Right lobe of liver (tissue), 6 donors: ENCODE measurements at regions not wholly inside any gene's neighbourhood (a gene's known extent, or its start where the extent isn't known, plus 50 kb on each side); places are given as distances from the start of the nearest gene placed in this dataset.

ENCODE experiments used
- ATAC-seq, 4 donors: fragments of 200-7000 bp; cut with Tn5 transposase; one replicate each; pipeline ENCODE4 v1.9.1; 2020; ENCODE audit warnings: mild to moderate bottlenecking in 4 of 4, moderate library complexity in 4 of 4
- DNase-seq, 3 donors: peaks; one replicate each; pipeline ENCODE4 v3.0.0-alpha.2; 2020
- H3K27ac ChIP-seq, 3 donors: fragments of 200-600 bp; one replicate each; pipeline ENCODE4 v1.8.0; 2022
- H3K27me3 ChIP-seq, 2 donors: fragments of 200-600 bp; one replicate each; pipeline ENCODE4 v1.8.0; 2022
- H3K36me3 ChIP-seq, 4 donors: fragments of 200-600 bp; sonication (generic) in 1 of 4; one replicate each; pipeline versions ENCODE4 v1.5.1 to v1.8.0; 2017 to 2022; ENCODE audit warnings: control low read depth in 1 of 4
- H3K4me1 ChIP-seq, 4 donors: fragments of 200-600 bp; sonication (generic) in 1 of 4; one replicate each; pipeline versions ENCODE4 v1.5.1 to v1.8.0; 2017 to 2022; ENCODE audit warnings: control low read depth in 1 of 4
- H3K4me3 ChIP-seq, 3 donors: fragments of 200-600 bp; one replicate each; pipeline ENCODE4 v1.8.0; 2022
- H3K9me3 ChIP-seq, 4 donors: fragments of 200-600 bp; sonication (generic) in 1 of 4; one replicate each; pipeline versions ENCODE4 v1.5.1 to v1.8.0; 2017 to 2022; ENCODE audit warnings: control low read depth in 1 of 4
- CTCF ChIP-seq, 4 donors: fragments of 200-600 bp in 3 of 4; fragments of 450-650 bp in 1 of 4; IDR thresholded peaks; one replicate each; pipeline versions ENCODE4 v1.5.1 to v1.8.0; 2016 to 2022; ENCODE audit warnings: antibody characterized with exemption in 4 of 4, mild to moderate bottlenecking in 2 of 4
- POLR2A ChIP-seq: fragments of 450-650 bp; IDR thresholded peaks from one replicate; pipeline ENCODE4 v1.6.1; 2017; ENCODE audit warnings: antibody characterized with exemption, mild to moderate bottlenecking
- WGBS: methylation state at CpG from one replicate; pipeline ENCODE4 v1.1.6; 2018; ENCODE audit warnings: low coverage, low lambda C conversion rate; ENCODE audit not compliant: insufficient coverage; ENCODE audit errors: missing lambda C conversion rate; 5-methylcytosine and 5-hydroxymethylcytosine counted together
- intact Hi-C, 2 donors: fragments of 100-400 bp; cut with DNase I; formaldehyde crosslinking; loops; one replicate each; pipeline versions ENCODE4 v1.11.2 to v1.14.1; 2022
- donor health status: DM: no; HTN: yes; CAD: no.
- donor health status: DM: no; HTN: no; CAD: no.
- donor health status: DM: no; HTN: no; CAD: no.
- donor health status: DM: no; HTN: yes; CAD: no.
- donor health status: DM: no; HTN: yes; CAD: no.

GRCh38 chr6:25035512-25036435, 100.0 kb upstream of the RIPOR2 start:
- H3K4me3 ChIP-seq, result no peak overlapping the region
- no peaks in the 10 kb centered on the region for H3K36me3 ChIP-seq
- ATAC-seq (peak; percentile 61 to 78 (median 72)), DNase-seq (no peak)
- intact Hi-C loops, result no loop called here
- H3K27ac ChIP-seq, result peak overlapping the region; percentile 29 to 66 (median 44)
- TF ChIP-seq POLR2A, result no peak
- no peaks in the 10 kb centered on the region for H3K27me3 ChIP-seq
- WGBS, result 51% methylated on average over 11 of the region's 16 CpGs
- H3K9me3 ChIP-seq, result no peaks in the 10 kb centered on the region
- no peaks in the 10 kb centered on the region for H3K4me1 ChIP-seq

- Histone ChIP-seq H3K4me1 (no peaks in the 10 kb centered on the region), H3K9me3 (no peaks in the 10 kb centered on the region), H3K27me3 (no peaks in the 10 kb centered on the region), H3K27ac (no peak overlapping the region), H3K36me3 (no peaks in the 10 kb centered on the region), H3K4me3 (no peak overlapping the region)
- DNase-seq, result no peak
- TF ChIP-seq CTCF (IDR thresholded peaks at IDR 0.05) (no peak), POLR2A (no peak)
- 94% methylated on average over 3 of the region's 3 CpGs for WGBS
- intact Hi-C loops, result no loop called here
- ATAC-seq, result no peak
Measured at GRCh38 chr6:25036461-25036860, 100.7 kb upstream of the RIPOR2 start.

GRCh38 chr6:25038300-25038699, 102.5 kb upstream of the RIPOR2 start:
- DNase-seq, result no peak

GRCh38 chr6:25038999-25039398, 103.2 kb upstream of the RIPOR2 start:
- H3K36me3 ChIP-seq, result no peaks in the 10 kb centered on the region
- no peaks in the 10 kb centered on the region for H3K9me3 ChIP-seq
- ATAC-seq (no peak), DNase-seq (no peak)
- WGBS, result 40% methylated on average over 6 of the region's 6 CpGs
- no peaks in the 10 kb centered on the region for H3K4me1 ChIP-seq
- H3K27me3 ChIP-seq, result no peaks in the 10 kb centered on the region
- H3K4me3 ChIP-seq, result no peak overlapping the region
- H3K27ac ChIP-seq, result no peak overlapping the region
- intact Hi-C loops, result no loop called here
- TF ChIP-seq POLR2A, result no peak
- no peak for TF ChIP-seq CTCF (IDR thresholded peaks at IDR 0.05)

More at GRCh38 chr6:25038300-25038699, 102.5 kb upstream of the RIPOR2 start:
- TF ChIP-seq POLR2A (no peak), CTCF (IDR thresholded peaks at IDR 0.05) (no peak)
- no peaks in the 10 kb centered on the region for H3K4me1 ChIP-seq
- intact Hi-C loops, result no loop called here
- ATAC-seq, result no peak
- no peaks in the 10 kb centered on the region for H3K27me3 ChIP-seq
- H3K9me3 ChIP-seq, result no peaks in the 10 kb centered on the region
- H3K36me3 ChIP-seq, result no peaks in the 10 kb centered on the region
- H3K27ac ChIP-seq, result no peak overlapping the region
- no peak overlapping the region for H3K4me3 ChIP-seq

- intact Hi-C loops, result no loop called here
- H3K4me3 ChIP-seq, result peak overlapping the region in 1 of 3 donors; percentile 7
- TF ChIP-seq CTCF (IDR thresholded peaks at IDR 0.05), result no peak
- no peak for TF ChIP-seq POLR2A
- no peaks in the 10 kb centered on the region for H3K27me3 ChIP-seq
- no peak for DNase-seq
- H3K36me3 ChIP-seq, result no peaks in the 10 kb centered on the region
- peak; percentile 18 to 58 (median 34) for ATAC-seq
- H3K27ac ChIP-seq, result peak overlapping the region; percentile 16 to 41 (median 20)
- H3K9me3 ChIP-seq, result no peaks in the 10 kb centered on the region
- WGBS, result 56% methylated on average over 12 of the region's 12 CpGs
- H3K4me1 ChIP-seq, result no peaks in the 10 kb centered on the region
Measured at GRCh38 chr6:25041485-25042035, 105.8 kb upstream of the RIPOR2 start.
